SW480 (cell line): ENCODE measurements at regions not wholly inside any gene's neighbourhood (a gene's known extent, or its start where the extent isn't known, plus 50 kb on each side); places are given as distances from the start of the nearest gene placed in this dataset.
"Not testable (repeated sequence)": the region's sequence is repeated elsewhere in the genome, so short reads cannot be mapped to it uniquely, and the experiment has no call there.

Source experiments
- DNase-seq: peaks from one replicate; pipeline ENCODE4 v3.0.0-alpha.2; 2016; ENCODE audit warnings: low spot score

DNA sequence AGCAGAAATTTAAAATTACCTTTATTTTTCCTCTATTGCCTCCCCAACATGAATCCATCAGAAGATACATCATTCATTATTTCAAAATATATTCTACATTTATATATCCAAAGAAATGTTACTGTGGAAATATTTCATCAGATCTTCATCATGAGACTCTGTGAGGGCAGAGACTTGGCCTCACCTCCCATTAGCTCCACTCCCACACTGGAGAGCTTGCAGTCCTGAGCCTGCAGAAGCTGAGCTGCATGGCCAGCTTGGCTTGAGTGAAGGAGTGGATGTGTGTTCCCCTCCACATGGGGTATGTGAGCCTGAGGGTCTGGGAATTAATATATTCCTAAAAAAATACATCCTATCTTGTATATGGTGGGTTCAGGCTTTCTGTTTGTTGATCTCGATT, 961.9 kb downstream of the TMEM121 start:
- DNase-seq, result no peak

DNA sequence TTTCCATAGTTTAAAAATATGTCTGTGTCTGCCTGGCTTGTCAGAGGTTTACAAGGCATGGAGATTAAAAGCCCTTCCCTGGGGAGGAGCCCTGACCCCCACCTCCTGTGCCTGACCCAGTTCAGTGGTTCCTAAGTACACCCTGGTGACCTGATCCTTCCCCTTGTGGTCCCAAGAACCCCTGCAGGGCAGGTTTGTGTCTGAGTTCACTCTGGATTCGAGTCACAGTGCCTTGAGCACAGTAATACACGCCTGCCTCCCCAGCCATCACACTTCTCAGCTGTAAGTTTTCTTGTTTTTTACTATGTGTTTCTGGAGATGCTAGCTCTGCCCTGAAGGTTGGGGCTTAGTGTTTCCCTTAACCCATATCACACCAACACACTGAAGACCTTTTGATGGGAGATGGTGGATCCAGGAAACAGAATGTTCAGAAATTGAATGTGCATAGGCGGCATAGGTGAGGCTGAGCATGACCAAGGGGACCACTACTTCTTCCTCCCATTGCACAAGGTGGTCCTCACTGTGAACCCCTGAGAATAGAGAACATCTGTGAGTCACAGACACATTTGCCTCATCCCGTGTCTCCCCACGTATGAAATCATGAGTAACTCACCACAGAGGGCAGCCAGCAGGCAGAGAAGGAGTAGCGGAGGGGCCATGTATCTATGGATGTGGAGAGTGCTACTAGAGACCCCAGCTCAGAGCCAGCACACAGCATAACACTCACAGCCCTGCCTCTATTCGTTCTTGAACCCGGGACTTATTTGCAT, 962.9 kb downstream of the TMEM121 start:
- no peak for DNase-seq

DNA sequence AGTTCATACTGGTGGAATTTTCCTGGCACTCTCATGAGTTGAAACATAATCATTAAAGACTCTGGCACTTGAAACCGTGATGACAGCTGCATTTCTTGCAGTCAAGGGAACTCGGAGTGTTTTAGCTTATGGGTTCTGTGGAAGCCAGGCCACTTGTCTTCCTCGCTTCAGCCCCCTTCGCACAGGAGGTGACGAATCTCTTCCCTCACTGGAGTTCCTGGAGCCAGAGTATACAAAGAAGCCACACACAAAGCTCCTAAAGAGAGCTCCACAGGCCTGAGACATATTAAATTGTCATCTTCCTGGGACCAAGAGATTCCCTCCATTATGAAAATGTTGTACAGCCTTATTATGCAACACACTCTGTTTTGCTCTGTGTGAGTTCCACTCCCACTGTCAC, 964.1 kb downstream of the TMEM121 start:
- DNase-seq, result no peak

- no peak for DNase-seq
These were observed 965.5 kb downstream of the TMEM121 start for GRCh38 chr14:106491851-106492250.

DNA sequence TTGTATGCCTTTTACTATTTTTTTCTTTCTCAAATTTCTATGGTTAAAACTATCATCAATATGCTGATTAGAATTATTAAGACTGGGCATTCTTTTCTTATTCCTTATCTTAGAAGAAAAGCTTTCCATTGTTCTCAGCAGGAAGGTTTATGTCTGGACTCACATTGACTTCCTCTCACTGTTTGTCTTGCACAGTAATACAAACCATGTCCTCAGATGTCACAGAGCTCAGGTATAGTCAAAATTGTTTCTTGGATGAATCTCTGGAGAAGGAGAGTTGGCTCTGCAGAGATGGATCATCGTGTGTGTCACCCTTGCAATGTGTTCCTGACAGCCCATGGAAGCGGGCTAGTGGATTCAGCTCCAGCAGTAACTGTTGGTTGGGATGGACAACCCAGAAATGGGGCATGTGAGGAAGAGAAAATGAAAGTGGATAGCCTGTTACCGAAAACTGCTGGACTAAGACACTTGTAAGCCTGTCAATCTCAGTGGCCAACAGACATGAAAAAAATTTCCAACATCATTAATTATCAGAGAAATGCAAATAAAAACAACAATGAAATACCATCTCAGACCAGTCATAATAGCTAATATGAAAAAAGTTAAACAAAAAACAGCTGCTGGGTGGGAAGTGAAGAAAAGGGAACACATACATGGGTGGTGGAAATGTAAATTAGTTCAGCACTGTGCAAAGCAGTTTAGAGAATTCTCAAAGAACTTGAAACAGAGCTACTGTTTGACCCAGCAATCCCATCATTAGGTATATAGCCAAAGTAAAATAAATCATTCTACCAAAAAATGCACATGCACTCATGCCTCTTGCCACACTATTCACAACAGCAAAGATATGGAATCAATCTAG, 967.8 kb downstream of the TMEM121 start:
- no peak for DNase-seq

DNA sequence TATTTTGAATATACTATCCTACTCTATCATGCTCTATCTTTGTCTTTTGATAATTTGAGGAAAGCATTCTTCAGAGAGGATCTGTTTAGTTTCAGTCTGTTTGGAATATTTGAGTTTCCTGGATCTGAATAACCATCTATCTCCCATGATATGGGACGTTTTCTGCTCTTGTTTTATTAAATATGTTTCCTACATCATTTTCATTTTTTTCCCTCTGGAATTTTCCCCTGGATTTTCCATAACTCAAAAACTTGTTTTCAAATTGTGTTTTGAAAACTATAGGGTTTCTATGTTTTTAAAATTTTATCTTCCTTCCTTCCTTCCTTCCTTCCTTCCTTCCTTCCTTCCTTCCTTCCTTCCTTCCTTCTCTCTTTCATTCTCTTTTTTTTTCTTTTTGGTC, 974.2 kb downstream of the TMEM121 start:
- DNase-seq, result no peak

DNA sequence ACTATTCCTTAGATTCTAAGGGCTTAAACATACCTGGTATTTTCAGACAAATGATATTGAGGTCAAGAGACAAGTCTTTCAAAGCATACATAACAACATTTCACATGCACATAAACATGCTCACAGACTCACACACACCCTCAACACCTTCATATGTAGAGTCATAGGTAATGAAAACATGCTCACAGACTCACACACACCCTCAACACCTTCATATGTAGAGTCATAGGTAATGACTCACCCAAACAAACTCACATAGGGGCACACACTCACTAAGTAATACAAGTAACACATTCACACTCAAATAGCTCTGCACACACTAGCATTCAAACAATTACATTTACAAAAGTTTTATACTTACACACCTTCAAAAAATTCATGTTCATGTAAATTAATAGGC, 975.5 kb downstream of the TMEM121 start:
- no peak for DNase-seq

DNA sequence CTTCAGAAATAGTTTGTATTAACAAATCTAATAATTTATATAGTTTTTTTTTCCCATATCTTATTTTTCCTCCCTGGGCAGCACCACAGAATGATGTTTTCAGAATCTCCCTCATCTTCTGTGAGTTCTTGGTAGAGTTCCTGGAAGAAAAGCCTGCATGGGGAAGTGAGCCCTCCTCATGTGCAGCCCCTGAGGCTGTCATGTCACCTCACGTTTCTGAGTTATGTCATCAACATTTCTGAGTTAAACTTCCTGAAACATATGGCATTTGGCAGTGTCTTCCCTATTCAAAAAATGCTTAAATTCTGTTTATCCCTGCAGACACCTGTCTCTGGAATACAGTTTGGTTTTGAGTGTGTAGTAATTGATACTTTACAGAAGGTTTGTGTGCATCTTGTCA, 979.0 kb downstream of the TMEM121 start:
- DNase-seq, result no peak

DNA sequence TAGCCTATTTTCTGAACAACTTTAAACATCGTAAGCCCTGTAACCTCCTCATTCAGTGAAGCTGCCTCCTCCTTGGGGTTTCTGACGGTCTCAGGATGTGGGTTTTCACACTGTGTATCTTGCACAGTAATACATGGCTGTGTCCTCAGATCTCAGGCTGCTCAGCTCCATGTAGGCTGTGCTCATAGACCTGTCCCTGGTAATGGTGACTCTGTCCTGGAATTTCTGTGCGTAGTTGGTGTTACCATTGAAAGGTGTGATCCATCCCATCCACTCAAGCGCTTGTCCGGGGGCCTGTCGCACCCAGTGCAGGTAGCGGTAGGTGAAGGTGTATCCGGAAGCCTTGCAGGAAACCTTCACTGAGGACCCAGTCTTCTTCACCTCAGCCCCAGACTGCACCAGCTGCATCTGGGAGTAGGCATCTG, 980.5 kb downstream of the TMEM121 start:
- no peak for DNase-seq

- DNase-seq, result no peak
These were observed 981.0 kb downstream of the TMEM121 start for GRCh38 chr14:106507354-106507753.

DNA sequence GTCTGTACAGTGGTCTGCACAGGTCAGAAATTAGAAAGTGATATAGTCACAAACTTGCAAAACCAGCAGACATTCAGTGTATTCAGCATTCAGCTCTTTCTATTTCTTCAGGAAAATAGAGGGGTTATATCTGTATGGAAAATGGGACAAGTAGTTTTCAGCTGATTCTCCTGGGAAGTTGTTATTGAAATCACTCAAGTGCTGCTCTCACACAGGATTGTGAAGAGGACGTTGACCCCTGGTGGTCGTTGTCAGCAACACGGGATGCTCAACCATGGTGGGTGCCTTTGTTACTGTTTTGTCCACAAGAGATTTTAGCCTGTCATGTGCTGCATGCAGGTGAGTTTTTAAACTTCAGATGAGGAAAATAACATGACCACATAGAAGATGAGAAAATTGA, 981.8 kb downstream of the TMEM121 start:
- no peak for DNase-seq

DNA sequence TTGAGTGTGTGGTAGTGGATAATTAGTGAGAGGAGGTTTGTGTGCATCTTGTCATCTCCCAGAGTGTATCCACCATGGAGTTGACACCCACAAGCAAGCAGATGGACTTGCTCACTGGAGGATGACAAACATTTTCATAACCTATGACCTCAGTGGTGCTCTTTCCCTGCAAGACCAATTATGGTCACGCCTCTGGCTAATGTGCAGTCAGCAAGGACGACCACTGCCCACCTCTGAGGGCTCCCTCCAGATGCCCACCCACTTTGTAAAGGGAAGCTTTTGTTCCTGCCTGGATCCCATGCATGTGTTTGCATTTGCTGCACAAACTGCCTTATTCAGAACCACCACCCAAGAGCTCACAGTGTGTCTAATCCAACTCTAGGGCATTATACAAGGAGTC, 982.8 kb downstream of the TMEM121 start:
- no peak for DNase-seq

GRCh38 chr14:106509807-106510206, 983.4 kb downstream of the TMEM121 start:
- DNase-seq, result no peak

GRCh38 chr14:106511006-106511799, 984.8 kb downstream of the TMEM121 start:
- DNase-seq, result no peak

DNA sequence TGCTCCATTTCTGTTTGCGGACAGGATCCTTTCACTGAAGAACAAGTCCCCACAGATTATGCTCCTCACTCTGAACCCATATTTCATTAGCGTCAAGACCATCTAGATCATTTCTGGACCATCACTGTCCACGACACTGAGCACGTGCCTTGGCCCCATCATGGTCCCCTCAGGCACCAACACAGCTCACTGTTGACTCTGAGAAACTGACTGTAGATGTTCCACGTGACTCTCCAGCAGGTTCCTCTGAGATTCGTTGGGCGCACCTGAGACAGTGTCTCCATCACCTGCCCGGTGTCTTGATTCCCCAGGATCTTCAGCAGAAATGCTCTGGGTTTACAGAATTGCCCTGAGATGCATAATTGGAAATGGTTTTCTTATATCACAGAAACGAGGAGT, 985.4 kb downstream of the TMEM121 start:
- no peak for DNase-seq

DNA sequence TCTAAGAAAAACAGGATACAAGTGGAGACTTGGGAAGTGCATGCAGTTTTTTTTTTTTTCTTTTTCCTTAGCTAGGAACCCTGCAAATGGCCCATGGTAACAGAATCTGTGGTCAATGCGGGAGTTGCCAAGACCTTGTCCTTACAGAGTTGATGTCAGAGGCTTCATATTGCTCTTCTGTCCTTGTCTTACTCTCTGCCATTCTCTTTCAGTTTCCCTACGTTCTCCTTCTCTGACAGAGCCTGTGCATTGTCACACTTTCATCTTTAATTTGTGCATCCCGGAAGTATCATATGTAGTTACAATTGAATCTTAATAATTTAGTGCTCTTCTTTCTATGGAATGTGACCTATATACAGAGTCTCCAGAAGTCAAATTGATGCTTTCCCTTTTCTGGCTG, 986.9 kb downstream of the TMEM121 start:
- DNase-seq, result no peak

- peak; percentile 41 for DNase-seq
These were observed 991.9 kb downstream of the TMEM121 start for GRCh38 chr14:106518054-106518943.

DNA sequence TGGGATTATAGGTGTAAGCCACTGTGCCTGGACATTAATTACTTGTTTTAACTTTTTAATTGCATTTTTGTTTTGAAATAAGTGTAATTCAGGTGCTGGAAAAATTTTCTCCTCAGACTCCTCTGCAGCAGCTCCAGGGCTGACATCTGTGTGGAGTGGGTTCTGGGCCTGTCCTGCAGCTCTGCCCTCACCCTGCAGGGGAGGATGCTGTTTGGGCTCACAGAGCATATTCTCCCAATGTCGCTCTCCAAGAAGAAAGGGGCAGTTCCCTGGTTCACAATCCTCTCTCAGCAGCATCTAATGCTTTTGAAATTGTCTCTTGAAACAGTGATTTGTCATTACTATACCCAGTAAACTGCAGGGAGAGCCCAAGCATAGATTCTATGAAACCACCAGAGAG, 995.7 kb downstream of the TMEM121 start:
- not testable (repeated sequence) for DNase-seq

GRCh38 chr14:106522990-106523389, 996.6 kb downstream of the TMEM121 start:
- no peak for DNase-seq

DNA sequence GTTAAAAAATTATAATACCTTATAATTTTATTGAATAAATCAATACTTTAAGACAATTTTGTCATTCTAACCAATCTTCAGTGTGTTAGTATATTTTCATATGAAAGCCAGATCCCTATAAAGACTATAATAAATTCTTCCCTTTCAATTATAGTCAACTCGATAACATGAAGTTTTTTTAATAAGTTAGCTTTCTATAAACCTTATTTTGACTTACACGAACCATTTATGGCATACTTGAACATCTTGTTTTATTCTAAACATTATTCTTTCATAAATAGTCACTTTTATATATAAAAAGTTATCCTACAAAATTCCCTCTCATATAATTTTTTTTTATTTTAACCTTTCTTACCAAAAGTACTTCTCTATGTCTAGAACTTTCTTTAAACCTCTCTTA, 1002.3 kb downstream of the TMEM121 start:
- DNase-seq, result no peak

- no peak for DNase-seq
These were observed 1003.6 kb downstream of the TMEM121 start for GRCh38 chr14:106530031-106530422.
